ENCODE measurements at regions not wholly inside any gene's neighbourhood (a gene's known extent, or its start where the extent isn't known, plus 50 kb on each side); places are given as distances from the start of the nearest gene placed in this dataset.
"Not testable (repeated sequence)": the region's sequence is repeated elsewhere in the genome, so short reads cannot be mapped to it uniquely, and the experiment has no call there.

DNA sequence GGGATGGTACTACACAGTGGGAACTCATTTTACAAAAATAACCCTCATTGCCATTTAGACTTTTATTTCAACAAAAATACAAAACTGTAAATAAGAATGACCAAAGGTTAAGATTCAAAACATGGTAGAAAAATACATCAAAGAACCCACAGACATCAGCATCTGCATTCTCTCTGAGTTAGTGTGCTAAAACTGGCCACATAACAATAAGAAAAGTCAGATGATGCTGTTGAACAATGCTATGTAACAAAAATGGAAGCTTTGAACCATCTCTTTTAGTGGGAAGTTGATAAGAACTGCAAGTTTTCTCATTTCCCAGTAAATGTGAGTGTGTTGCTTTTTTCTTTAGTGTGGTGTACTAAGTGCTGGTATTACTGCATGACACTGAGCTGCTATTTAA, 888.4 kb upstream of the EPHA5 start:
- H3K36me3 ChIP-seq (ENCODE audit: control insufficient read depth, insufficient read depth, low read length), result no peaks in the 10 kb centered on the region
- DNase-seq (ENCODE audit: low read depth), result no peak
- H3K27me3 ChIP-seq (ENCODE audit: control insufficient read depth, insufficient read depth, low read length), result no peaks in the 10 kb centered on the region
- TF ChIP-seq, protein P1, sequence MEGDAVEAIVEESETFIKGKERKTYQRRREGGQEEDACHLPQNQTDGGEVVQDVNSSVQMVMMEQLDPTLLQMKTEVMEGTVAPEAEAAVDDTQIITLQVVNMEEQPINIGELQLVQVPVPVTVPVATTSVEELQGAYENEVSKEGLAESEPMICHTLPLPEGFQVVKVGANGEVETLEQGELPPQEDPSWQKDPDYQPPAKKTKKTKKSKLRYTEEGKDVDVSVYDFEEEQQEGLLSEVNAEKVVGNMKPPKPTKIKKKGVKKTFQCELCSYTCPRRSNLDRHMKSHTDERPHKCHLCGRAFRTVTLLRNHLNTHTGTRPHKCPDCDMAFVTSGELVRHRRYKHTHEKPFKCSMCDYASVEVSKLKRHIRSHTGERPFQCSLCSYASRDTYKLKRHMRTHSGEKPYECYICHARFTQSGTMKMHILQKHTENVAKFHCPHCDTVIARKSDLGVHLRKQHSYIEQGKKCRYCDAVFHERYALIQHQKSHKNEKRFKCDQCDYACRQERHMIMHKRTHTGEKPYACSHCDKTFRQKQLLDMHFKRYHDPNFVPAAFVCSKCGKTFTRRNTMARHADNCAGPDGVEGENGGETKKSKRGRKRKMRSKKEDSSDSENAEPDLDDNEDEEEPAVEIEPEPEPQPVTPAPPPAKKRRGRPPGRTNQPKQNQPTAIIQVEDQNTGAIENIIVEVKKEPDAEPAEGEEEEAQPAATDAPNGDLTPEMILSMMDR (IDR thresholded peaks at IDR 0.05; ENCODE audit: insufficient read depth, low read length, poor library complexity, severe bottlenecking), result no peak
- H3K4me3 ChIP-seq (ENCODE audit: low read depth, low read length), result no peak overlapping the region

DNA sequence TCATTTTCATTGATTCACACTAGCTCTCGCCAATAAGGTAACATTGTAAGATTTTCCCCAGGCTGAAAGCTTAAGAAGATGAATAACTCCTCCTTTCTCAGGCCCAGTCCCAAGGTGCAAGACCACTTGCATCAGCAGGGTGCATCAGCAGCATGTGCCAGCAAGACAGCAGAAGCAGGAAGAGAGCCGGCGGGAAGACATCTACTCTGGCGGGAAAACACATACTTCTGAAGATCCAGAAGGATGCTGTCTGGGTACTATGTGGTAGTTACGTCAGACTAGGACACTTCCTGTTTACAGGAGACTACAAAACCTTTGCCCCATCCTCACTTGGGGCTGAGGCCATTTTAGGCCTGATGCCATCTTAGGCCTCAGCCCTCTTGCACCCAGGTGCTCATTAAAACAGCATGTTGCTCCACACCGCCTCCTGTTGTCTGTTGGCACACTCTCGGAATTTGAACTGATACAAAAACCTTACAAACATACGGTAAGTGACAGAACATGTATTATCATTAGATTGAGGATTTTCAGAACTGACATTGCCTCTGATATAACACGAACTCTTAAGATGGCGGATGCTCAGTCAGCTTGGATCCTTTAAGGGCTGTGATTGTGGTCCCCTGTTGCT, 886.5 kb upstream of the EPHA5 start:
- H3K36me3 ChIP-seq (ENCODE audit: control insufficient read depth, insufficient read depth, low read length), result no peaks in the 10 kb centered on the region
- no peak overlapping the region for H3K4me3 ChIP-seq (ENCODE audit: low read depth, low read length)
- no peaks in the 10 kb centered on the region for H3K27me3 ChIP-seq (ENCODE audit: control insufficient read depth, insufficient read depth, low read length)
- no peak for DNase-seq (ENCODE audit: low read depth)
- TF ChIP-seq, protein P1 (IDR thresholded peaks at IDR 0.05; ENCODE audit: insufficient read depth, low read length, poor library complexity, severe bottlenecking), result no peak

DNA sequence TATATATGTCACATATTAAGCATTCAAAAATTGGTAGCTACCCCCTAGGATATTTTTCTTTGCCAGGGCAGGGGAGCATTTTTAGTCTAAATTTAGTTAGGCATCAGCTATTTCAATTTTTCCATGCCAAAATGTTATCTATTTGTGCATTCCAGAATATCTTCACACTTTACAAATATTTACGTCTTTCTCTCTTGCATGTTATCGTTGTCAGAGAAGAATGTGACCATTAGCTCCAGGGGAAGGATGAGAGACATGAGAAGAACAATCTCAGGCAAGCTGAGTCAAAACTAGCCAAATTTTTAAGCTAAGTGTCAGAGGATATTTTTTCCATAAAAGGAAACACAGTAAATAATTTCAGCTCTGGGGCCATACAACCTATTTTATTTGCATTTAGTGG, 885.0 kb upstream of the EPHA5 start:
- no peaks in the 10 kb centered on the region for H3K27me3 ChIP-seq (ENCODE audit: control insufficient read depth, insufficient read depth, low read length)
- H3K36me3 ChIP-seq (ENCODE audit: control insufficient read depth, insufficient read depth, low read length), result no peaks in the 10 kb centered on the region
- no peak overlapping the region for H3K4me3 ChIP-seq (ENCODE audit: low read depth, low read length)
- no peak for DNase-seq (ENCODE audit: low read depth)
- TF ChIP-seq, protein P1 (IDR thresholded peaks at IDR 0.05; ENCODE audit: insufficient read depth, low read length, poor library complexity, severe bottlenecking), result no peak

DNA sequence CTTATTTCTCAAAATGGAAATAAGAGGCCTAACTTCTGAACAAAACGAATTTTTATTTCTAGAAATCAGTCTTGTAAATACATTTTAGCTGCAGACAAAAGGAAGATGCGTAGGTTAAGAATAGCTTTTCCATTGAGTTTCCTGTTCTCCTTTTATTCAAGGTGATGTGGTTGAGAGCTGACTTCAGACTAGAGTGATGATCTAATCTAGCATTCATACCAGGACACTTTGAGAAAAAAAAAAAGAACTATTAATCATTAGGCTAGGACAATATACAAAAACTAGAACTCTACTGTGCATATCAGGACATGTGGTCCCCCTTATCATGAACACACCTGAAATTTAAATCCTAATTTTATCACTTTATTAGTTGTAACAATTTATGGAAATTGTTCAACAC, 884.5 kb upstream of the EPHA5 start:
- Histone ChIP-seq H3K27me3 (ENCODE audit: control insufficient read depth, insufficient read depth, low read length) (no peaks in the 10 kb centered on the region), H3K4me3 (ENCODE audit: low read depth, low read length) (no peak overlapping the region), H3K36me3 (ENCODE audit: control insufficient read depth, insufficient read depth, low read length) (no peaks in the 10 kb centered on the region)
- no peak for DNase-seq (ENCODE audit: low read depth)
- TF ChIP-seq, protein P1 (IDR thresholded peaks at IDR 0.05; ENCODE audit: insufficient read depth, low read length, poor library complexity, severe bottlenecking), result no peak

DNA sequence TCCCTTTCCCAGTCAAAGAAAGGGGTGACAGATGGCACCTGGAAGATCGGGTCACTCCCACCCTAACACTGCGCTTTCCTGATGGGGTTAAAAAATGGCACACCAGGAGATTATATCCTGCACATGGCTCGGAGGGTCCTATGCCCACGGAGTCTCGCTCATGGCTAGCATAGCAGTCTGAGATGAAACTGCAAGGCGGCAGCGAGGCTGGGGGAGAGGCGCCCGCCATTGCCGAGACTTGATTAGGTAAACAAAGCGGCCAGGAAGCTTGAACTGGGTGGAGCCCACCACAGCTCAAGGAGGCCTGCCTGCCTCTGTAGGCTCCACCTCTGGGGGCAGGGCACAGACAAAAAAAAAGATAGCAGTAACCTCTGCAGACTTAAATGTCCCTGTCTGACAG, 875.0 kb upstream of the EPHA5 start:
- H3K27me3 ChIP-seq (ENCODE audit: control insufficient read depth, insufficient read depth, low read length); DNase-seq (ENCODE audit: low read depth); H3K36me3 ChIP-seq (ENCODE audit: control insufficient read depth, insufficient read depth, low read length); H3K4me3 ChIP-seq (ENCODE audit: low read depth, low read length): not testable (repeated sequence)

DNA sequence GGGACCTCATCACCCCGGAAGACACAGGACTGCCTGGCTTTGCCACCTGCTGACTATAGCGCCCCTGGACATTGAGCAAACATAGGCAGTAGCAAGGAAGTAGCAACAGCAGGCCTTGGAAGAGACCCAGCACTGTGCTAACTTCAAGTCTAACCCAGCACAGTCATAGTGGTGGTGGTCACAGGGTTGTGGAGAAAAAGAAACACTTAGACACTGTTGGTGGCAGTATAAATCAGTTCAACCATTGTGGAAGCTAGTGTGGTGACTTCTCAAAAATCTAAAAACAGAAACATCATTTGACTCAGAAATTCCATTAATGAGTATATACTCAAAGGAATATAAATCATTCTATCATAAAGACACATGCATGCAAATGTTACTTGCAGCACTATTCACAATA, 874.0 kb upstream of the EPHA5 start:
- no peak overlapping the region for H3K4me3 ChIP-seq (ENCODE audit: low read depth, low read length)
- H3K27me3 ChIP-seq (ENCODE audit: control insufficient read depth, insufficient read depth, low read length), result no peaks in the 10 kb centered on the region
- TF ChIP-seq, protein P1 (IDR thresholded peaks at IDR 0.05; ENCODE audit: insufficient read depth, low read length, poor library complexity, severe bottlenecking), result no peak
- DNase-seq (ENCODE audit: low read depth), result no peak
- H3K36me3 ChIP-seq (ENCODE audit: control insufficient read depth, insufficient read depth, low read length), result no peaks in the 10 kb centered on the region
